ENCODE measurements at regions not wholly inside any gene's neighbourhood (a gene's known extent, or its start where the extent isn't known, plus 50 kb on each side); places are given as distances from the start of the nearest gene placed in this dataset.

- TF ChIP-seq POLR2AphosphoS5 (IDR thresholded peaks at IDR 0.05) (no peak), CTCF (IDR thresholded peaks at IDR 0.05) (no peak), POLR2A (IDR thresholded peaks at IDR 0.05) (no peak)
Measured at GRCh38 chr2:16728351-16729136, 62.9 kb upstream of the CYRIA start.
